NOMO-1 treated with DMSO at 0.1 percent for 48 hours (cell line): ENCODE measurements at regions not wholly inside any gene's neighbourhood (a gene's known extent, or its start where the extent isn't known, plus 50 kb on each side); places are given as distances from the start of the nearest gene placed in this dataset.

Source experiments
- DNase-seq: peaks from one replicate; lab custom pipeline; 2025; ENCODE audit not compliant: unreplicated experiment; lab: John Stamatoyannopoulos, UW

- peak; percentile 5 for DNase-seq
These were observed 452.1 kb downstream of the EFNA5 start for GRCh38 chr5:107218457-107219193.

GRCh38 chr5:107217721-107218130, 453.0 kb downstream of the EFNA5 start:
- no peak for DNase-seq

GRCh38 chr5:107216587-107216986, 454.1 kb downstream of the EFNA5 start:
- no peak for DNase-seq

GRCh38 chr5:107215611-107216010, 455.1 kb downstream of the EFNA5 start:
- no peak for DNase-seq

- no peak for DNase-seq
These were observed 457.7 kb downstream of the EFNA5 start for GRCh38 chr5:107213025-107213424.

GRCh38 chr5:107211630-107212029, 459.1 kb downstream of the EFNA5 start:
- no peak for DNase-seq

GRCh38 chr5:107208867-107209266, 461.9 kb downstream of the EFNA5 start:
- no peak for DNase-seq

GRCh38 chr5:107204413-107204812, 466.3 kb downstream of the EFNA5 start:
- DNase-seq: no peak

GRCh38 chr5:107203243-107203642, 467.5 kb downstream of the EFNA5 start:
- no peak for DNase-seq

GRCh38 chr5:107199756-107200155, 471.0 kb downstream of the EFNA5 start:
- DNase-seq: no peak

- no peak for DNase-seq
These were observed 474.2 kb downstream of the EFNA5 start for GRCh38 chr5:107196500-107197059.

GRCh38 chr5:107195890-107196395, 474.8 kb downstream of the EFNA5 start:
- no peak for DNase-seq

- DNase-seq: no peak
These were observed 485.9 kb downstream of the EFNA5 start for GRCh38 chr5:107184871-107185270.

- no peak for DNase-seq
These were observed 486.7 kb downstream of the EFNA5 start for GRCh38 chr5:107184066-107184465.

- no peak for DNase-seq
These were observed 500.1 kb downstream of the EFNA5 start for GRCh38 chr5:107170620-107171019.

GRCh38 chr5:107169867-107170266, 500.9 kb downstream of the EFNA5 start:
- no peak for DNase-seq

- DNase-seq: no peak
These were observed 501.6 kb downstream of the EFNA5 start for GRCh38 chr5:107168848-107169752.

- DNase-seq: no peak
These were observed 502.7 kb downstream of the EFNA5 start for GRCh38 chr5:107168086-107168485.

- DNase-seq: no peak
These were observed 505.4 kb downstream of the EFNA5 start for GRCh38 chr5:107165296-107165695.

GRCh38 chr5:107157809-107158208, 512.9 kb downstream of the EFNA5 start:
- no peak for DNase-seq

- DNase-seq: no peak
These were observed 515.0 kb downstream of the EFNA5 start for GRCh38 chr5:107155707-107156106.

GRCh38 chr5:107154593-107154992, 516.1 kb downstream of the EFNA5 start:
- no peak for DNase-seq
